Spleen (tissue), 7 donors: ENCODE measurements at regions not wholly inside any gene's neighbourhood (a gene's known extent, or its start where the extent isn't known, plus 50 kb on each side); places are given as distances from the start of the nearest gene placed in this dataset.

Experiments
- POLR2A ChIP-seq, 3 donors: fragments of 450-650 bp; IDR thresholded peaks; one replicate each; pipeline ENCODE4 v1.5.1; 2017; ENCODE audit warnings: antibody characterized with exemption in 3 of 3, mild to moderate bottlenecking in 1 of 3
- TF ChIP-seq, protein P1 (sequence below), 11 experiments: fragments of 200-600 bp in 7 of 11; fragments of 450-650 bp in 4 of 11; sonication (generic) in 4 of 11; IDR thresholded peaks in 8 of 11; conservative IDR thresholded peaks in 3 of 11; 1 replicate in 7 of 11; 2 replicates in 4 of 11; pipeline versions ENCODE4 v1.4.0 to v1.8.0; 2016 to 2021; ENCODE audit warnings: antibody characterized with exemption in 11 of 11, inconsistent platforms in 4 of 11, mild to moderate bottlenecking in 1 of 11
- donor health status: DM: no; HTN: no; CAD: no; lungs with moderate emphysema.
- donor health status: DM: no; HTN: no; CAD: no.
- donor health status: DM: no; HTN: no; CAD: no.

DNA sequence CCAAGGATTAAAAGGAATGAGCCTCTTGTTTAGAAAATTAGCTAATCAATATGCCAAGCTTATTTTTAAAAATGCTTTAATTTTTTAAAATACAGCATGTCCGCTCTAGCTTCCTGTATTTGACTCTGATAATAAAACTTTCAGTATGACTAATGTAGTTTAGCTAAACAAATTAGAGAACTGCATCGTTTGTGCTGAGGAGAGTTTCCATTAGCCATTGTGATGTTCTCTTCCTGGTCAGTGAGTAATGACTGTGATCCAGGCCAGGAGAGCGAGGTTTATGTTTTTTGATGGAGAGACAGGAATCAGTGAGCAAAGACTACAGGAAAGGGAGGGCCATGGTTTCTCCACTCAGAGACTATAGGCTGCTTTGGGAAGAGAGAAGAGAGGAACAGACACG lies 237.2 kb upstream of the ETAA1 start:
- TF ChIP-seq, protein P1, sequence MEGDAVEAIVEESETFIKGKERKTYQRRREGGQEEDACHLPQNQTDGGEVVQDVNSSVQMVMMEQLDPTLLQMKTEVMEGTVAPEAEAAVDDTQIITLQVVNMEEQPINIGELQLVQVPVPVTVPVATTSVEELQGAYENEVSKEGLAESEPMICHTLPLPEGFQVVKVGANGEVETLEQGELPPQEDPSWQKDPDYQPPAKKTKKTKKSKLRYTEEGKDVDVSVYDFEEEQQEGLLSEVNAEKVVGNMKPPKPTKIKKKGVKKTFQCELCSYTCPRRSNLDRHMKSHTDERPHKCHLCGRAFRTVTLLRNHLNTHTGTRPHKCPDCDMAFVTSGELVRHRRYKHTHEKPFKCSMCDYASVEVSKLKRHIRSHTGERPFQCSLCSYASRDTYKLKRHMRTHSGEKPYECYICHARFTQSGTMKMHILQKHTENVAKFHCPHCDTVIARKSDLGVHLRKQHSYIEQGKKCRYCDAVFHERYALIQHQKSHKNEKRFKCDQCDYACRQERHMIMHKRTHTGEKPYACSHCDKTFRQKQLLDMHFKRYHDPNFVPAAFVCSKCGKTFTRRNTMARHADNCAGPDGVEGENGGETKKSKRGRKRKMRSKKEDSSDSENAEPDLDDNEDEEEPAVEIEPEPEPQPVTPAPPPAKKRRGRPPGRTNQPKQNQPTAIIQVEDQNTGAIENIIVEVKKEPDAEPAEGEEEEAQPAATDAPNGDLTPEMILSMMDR (IDR thresholded peaks at IDR 0.05 in 8 of 11, conservative IDR thresholded peaks at IDR 0.05 in 3 of 11) = no peak
- no peak for TF ChIP-seq POLR2A (IDR thresholded peaks at IDR 0.05)
